Endothelial cell of umbilical vein (primary cell): ENCODE measurements at regions not wholly inside any gene's neighbourhood (a gene's known extent, or its start where the extent isn't known, plus 50 kb on each side); places are given as distances from the start of the nearest gene placed in this dataset.

Source experiments
- BruUV-seq: library from RNA; stranded (reverse); fragments of 400-500 nt; replicated peaks from 2 replicates; lab custom pipeline; 2021; lab: Mats Ljungman, UMichigan
- CTCF ChIA-PET: fragments of 300-600, 350-600 bp; sonication (Branson Sonifier 250); formaldehyde crosslinking; loops from one replicate; lab custom pipeline; 2021; ENCODE audit warnings: antibody characterized with exemption, inconsistent platforms; lab: Charles Lee
- POLR2A ChIA-PET: fragments of 300-600, 350-600 bp; sonication (Branson Sonifier 250); formaldehyde crosslinking; loops from one replicate; lab custom pipeline; 2021; ENCODE audit warnings: antibody characterized with exemption, inconsistent platforms; lab: Charles Lee
- DNase-seq: peaks from one replicate; pipeline ENCODE4 v3.0.0-alpha.2; 2011; ENCODE audit warnings: low read depth, low spot score
- FAIRE-seq: peaks from 2 replicates; lab custom pipeline; 2011; peaks lifted over from hg19 to GRCh38; lab: Jason Lieb, UNC
- H2AFZ ChIP-seq: 2 replicates; pipeline ENCODE4 v1.6.0; 2012; ENCODE audit warnings: low read depth, low read length, control low read depth, inconsistent platforms
- H3K27ac ChIP-seq: 2 replicates; pipeline ENCODE4 v1.5.1; 2011; ENCODE audit warnings: low read depth, mild to moderate bottlenecking, control low read depth, low read length, moderate library complexity; ENCODE audit not compliant: insufficient read depth
- H3K27me3 ChIP-seq, 2 experiments: 2 replicates each; pipeline versions ENCODE4 v1.6.0 to v1.6.1; 2011; ENCODE audit warnings: low read length in 2 of 2, mixed read lengths in 1 of 2; ENCODE audit not compliant: control insufficient read depth in 2 of 2, insufficient read depth in 2 of 2
- H3K36me3 ChIP-seq, 2 experiments: 2 replicates in 1 of 2; 3 replicates in 1 of 2; pipeline ENCODE4 v1.5.1; 2011; ENCODE audit warnings: low read length in 2 of 2, mild to moderate bottlenecking in 1 of 2, moderate library complexity in 1 of 2; ENCODE audit not compliant: control insufficient read depth in 2 of 2, insufficient read depth in 2 of 2; ENCODE audit errors: extremely low read depth in 1 of 2
- H3K4me1 ChIP-seq: 3 replicates; pipeline ENCODE4 v1.5.1; 2011; ENCODE audit warnings: mild to moderate bottlenecking, low read length; ENCODE audit not compliant: control insufficient read depth, insufficient read depth; ENCODE audit errors: extremely low read depth
- H3K4me2 ChIP-seq: 2 replicates; pipeline ENCODE4 v1.6.1; 2011; ENCODE audit warnings: low read length, control low read depth, mixed read lengths; ENCODE audit not compliant: insufficient read depth
- H3K4me3 ChIP-seq, 3 experiments: fragments of 200-600 bp in 1 of 3; sonication (generic), shearing (Covaris generic) in 1 of 3; replicated peaks in 1 of 3; 2 replicates each; pipeline ENCODE4 v1.5.1; 2011 to 2016; ENCODE audit warnings: control low read depth in 3 of 3, low read length in 3 of 3, mild to moderate bottlenecking in 2 of 3, inconsistent platforms in 1 of 3, low read depth in 1 of 3, moderate library complexity in 1 of 3; ENCODE audit not compliant: insufficient read depth in 1 of 3
- H3K79me2 ChIP-seq: 2 replicates; pipeline ENCODE4 v1.6.0; 2012; ENCODE audit warnings: low read length, inconsistent platforms; ENCODE audit not compliant: control insufficient read depth, insufficient read depth
- H3K9ac ChIP-seq: replicated peaks from 2 replicates; pipeline ENCODE3; 2011; ENCODE audit warnings: low read length, control low read depth; ENCODE audit not compliant: insufficient read depth; ENCODE audit errors: extremely low read depth
- H3K9me1 ChIP-seq: replicated peaks from 3 replicates; pipeline ENCODE4 v1.6.0; 2011; ENCODE audit warnings: mild to moderate bottlenecking, low read length; ENCODE audit not compliant: control insufficient read depth, insufficient read depth; ENCODE audit errors: extremely low read depth
- H3K9me3 ChIP-seq: replicated peaks from 2 replicates; pipeline ENCODE4 v1.5.1; 2012; ENCODE audit warnings: low read length, inconsistent platforms; ENCODE audit not compliant: control insufficient read depth, insufficient read depth
- H4K20me1 ChIP-seq: replicated peaks from 2 replicates; pipeline ENCODE3; 2011; ENCODE audit warnings: mild to moderate bottlenecking, low read length; ENCODE audit not compliant: control insufficient read depth, insufficient read depth; ENCODE audit errors: extremely low read depth
- EZH2 ChIP-seq: IDR thresholded peaks from 2 replicates; pipeline ENCODE4 v1.6.1; 2012; ENCODE audit warnings: borderline replicate concordance, low read depth, mild to moderate bottlenecking, moderate library complexity, low read length, inconsistent platforms; ENCODE audit not compliant: severe bottlenecking
- FOS ChIP-seq: IDR thresholded peaks from 2 replicates; pipeline ENCODE4 v1.6.1; 2011; ENCODE audit warnings: mild to moderate bottlenecking, low read length, moderate library complexity, borderline replicate concordance; ENCODE audit not compliant: insufficient read depth
- GATA2 ChIP-seq: IDR thresholded peaks from 2 replicates; pipeline ENCODE4 v1.7.0; 2011; ENCODE audit warnings: low read depth, mild to moderate bottlenecking, moderate library complexity, mixed read lengths, low read length; ENCODE audit not compliant: insufficient read length, insufficient read depth
- JUN ChIP-seq: IDR thresholded peaks from 2 replicates; pipeline ENCODE4 v1.6.1; 2011; ENCODE audit warnings: borderline replicate concordance, low read depth; ENCODE audit not compliant: insufficient read length, insufficient read depth
- MYC ChIP-seq: IDR thresholded peaks from one replicate; pipeline ENCODE4 v1.6.1; 2011; ENCODE audit warnings: mild to moderate bottlenecking, low read depth, low read length
- POLR2A ChIP-seq: IDR thresholded peaks from 2 replicates; pipeline ENCODE4 v1.6.1; 2012; ENCODE audit warnings: low read depth, mild to moderate bottlenecking, control low read depth, low read length
- POLR2AphosphoS5 ChIP-seq: IDR thresholded peaks from 2 replicates; pipeline ENCODE4 v1.6.1; 2012; ENCODE audit warnings: low read depth, mild to moderate bottlenecking, control low read depth, low read length, moderate library complexity; ENCODE audit not compliant: insufficient read depth
- dilution Hi-C: fragments of 300-500 bp; cut with MboI; formaldehyde crosslinking; loops from one replicate; pipeline ENCODE4 v1.15.0; 2019; ENCODE audit warnings: low sequenced_read_pairs; ENCODE audit not compliant: extremely low pct_ligation_motif_present
- intact Hi-C: fragments of 100-400 bp; cut with micrococcal nuclease; formaldehyde crosslinking; loops from one replicate; pipeline ENCODE4 v1.10.0; 2022
- TF ChIP-seq, protein P1 (sequence below), 2 donors: IDR thresholded peaks; 1 replicate in 1 of 2; 2 replicates in 1 of 2; pipeline ENCODE4 v1.5.1; 2011; ENCODE audit warnings: low read length in 2 of 2, mild to moderate bottlenecking in 2 of 2, moderate library complexity in 2 of 2, control low read depth in 1 of 2, inconsistent platforms in 1 of 2, low read depth in 1 of 2; ENCODE audit not compliant: insufficient read depth in 1 of 2; ENCODE audit errors: extremely low read depth in 1 of 2
- TF ChIP-seq, protein P2 (sequence below): IDR thresholded peaks from 2 replicates; pipeline ENCODE4 v1.6.1; 2011; ENCODE audit not compliant: insufficient read depth, insufficient read length

DNA sequence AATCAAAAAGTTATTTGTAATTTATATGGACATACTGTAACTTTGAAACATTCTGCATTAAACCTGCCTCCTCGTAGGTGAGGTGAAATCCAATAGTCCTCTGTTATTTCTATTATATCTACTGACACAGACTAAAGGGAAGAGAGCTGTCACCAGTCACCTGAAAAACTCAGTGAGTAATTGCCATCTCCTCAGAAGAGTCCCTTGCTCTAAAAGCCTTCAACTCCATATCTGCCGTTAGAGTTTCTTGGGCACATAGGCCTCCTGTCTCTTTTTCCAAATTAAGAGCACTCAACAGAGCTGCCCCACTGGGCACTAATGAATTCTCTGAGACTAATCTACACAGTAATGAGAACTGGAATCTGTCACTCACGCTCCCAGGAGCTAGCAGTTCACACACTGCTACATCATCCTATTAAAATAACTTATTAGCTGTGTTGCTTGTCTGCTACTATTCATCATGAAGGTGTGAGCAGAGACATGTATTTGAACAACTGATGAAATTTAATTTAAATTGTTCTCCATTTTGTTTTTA, 67.3 kb upstream of the VCAN start:
- DNase-seq (no peak), FAIRE-seq (no peak)
- Histone ChIP-seq H3K27ac (no peak overlapping the region), H2AFZ (no peak overlapping the region), H3K79me2 (no peaks in the 10 kb centered on the region), H3K9ac (no peak overlapping the region), H3K4me3 (no peak overlapping the region), H3K36me3 (no peaks in the 10 kb centered on the region), H4K20me1 (no peaks in the 10 kb centered on the region), H3K9me1 (no peaks in the 10 kb centered on the region), H3K27me3 (no peaks in the 10 kb centered on the region), H3K4me2 (no peak overlapping the region), H3K9me3 (no peaks in the 10 kb centered on the region), H3K4me1 (peaks cover 11% of the 10 kb centered on the region)
- intact Hi-C loops (no loop called here), dilution Hi-C loops (no loop called here)
- CTCF ChIA-PET: interaction anchor here (1.3 to 1.8 kb wide), 4 partner anchors 9 to 26 kb away, joined by 3 to 5 read pairs (median 4); no protein-coding TSS in a partner anchor
- POLR2A ChIA-PET: no interaction called here
- TF ChIP-seq POLR2AphosphoS5 (no peak), MYC (no peak), GATA2 (no peak), EZH2 (no peak), JUN (no peak), FOS (no peak), POLR2A (no peak)
- TF ChIP-seq, protein P1, sequence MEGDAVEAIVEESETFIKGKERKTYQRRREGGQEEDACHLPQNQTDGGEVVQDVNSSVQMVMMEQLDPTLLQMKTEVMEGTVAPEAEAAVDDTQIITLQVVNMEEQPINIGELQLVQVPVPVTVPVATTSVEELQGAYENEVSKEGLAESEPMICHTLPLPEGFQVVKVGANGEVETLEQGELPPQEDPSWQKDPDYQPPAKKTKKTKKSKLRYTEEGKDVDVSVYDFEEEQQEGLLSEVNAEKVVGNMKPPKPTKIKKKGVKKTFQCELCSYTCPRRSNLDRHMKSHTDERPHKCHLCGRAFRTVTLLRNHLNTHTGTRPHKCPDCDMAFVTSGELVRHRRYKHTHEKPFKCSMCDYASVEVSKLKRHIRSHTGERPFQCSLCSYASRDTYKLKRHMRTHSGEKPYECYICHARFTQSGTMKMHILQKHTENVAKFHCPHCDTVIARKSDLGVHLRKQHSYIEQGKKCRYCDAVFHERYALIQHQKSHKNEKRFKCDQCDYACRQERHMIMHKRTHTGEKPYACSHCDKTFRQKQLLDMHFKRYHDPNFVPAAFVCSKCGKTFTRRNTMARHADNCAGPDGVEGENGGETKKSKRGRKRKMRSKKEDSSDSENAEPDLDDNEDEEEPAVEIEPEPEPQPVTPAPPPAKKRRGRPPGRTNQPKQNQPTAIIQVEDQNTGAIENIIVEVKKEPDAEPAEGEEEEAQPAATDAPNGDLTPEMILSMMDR (IDR thresholded peaks at IDR 0.05; ENCODE audit: extremely low read depth in 1 of 2, insufficient read depth in 1 of 2, low read depth in 1 of 2, low read length in 2 of 2): no peak
- TF ChIP-seq, protein P2, sequence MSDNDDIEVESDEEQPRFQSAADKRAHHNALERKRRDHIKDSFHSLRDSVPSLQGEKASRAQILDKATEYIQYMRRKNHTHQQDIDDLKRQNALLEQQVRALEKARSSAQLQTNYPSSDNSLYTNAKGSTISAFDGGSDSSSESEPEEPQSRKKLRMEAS: no peak
- no TSS peak for BruUV-seq
